ENCODE measurements at regions not wholly inside any gene's neighbourhood (a gene's known extent, or its start where the extent isn't known, plus 50 kb on each side); places are given as distances from the start of the nearest gene placed in this dataset.

DNA sequence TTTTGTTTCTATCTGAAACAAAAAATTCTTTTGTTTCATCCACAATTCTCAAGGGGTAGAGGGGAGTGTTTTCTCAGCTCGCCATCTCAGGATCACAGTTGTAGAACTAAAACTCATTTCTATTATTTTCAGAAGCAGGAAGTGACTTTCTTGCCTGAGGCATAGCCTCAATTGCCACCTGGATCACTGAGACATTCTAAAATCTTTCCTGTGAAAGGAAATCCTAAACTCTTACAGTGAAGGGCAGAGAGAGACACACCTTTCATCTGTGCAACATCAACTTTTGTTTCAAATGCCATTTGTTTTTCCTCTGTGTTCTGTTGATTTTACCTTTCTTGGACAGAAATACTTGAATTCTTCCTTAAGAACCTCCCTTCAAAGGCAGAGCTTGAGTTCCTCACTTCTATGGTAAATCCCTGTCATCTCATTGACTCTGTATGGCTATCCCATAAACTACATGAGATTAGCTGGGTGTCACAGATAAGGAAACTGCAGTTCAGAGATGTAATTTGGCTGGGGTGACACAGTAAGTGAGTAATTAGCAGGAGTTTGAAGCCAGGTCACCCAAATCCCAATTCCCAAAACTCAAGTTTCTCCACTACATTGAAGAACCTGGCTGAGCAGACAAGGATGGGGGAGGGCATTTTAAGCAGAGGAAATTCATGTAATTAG lies 224.4 kb upstream of the HTR2A start:
- Mint-ChIP-seq H3K27ac (no peak overlapping the region), H3K4me1 (no peaks in the 10 kb centered on the region), H3K4me3 (no peak overlapping the region), H3K27me3 (peaks cover 2 to 3% of the 10 kb centered on the region in 2 donors), H3K9me3 (peaks cover 0 to 3% (median 0%) of the 10 kb centered on the region in 8 donors), H3K36me3 (no peaks in the 10 kb centered on the region)
- Histone ChIP-seq H3K4me1 (ENCODE audit: insufficient read depth, low read length) (no peaks in the 10 kb centered on the region), H3K4me3 (ENCODE audit: low read length in 2 of 2) (no peak overlapping the region), H3K36me3 (ENCODE audit: insufficient read depth, low read length) (no peaks in the 10 kb centered on the region), H3K27ac (ENCODE audit: low read depth, low read length) (no peak overlapping the region), H3K9me3 (ENCODE audit: control insufficient read depth in 1 of 2, low read length in 2 of 2) (no peaks in the 10 kb centered on the region), H3K27me3 (ENCODE audit: insufficient read depth, low read length) (no peaks in the 10 kb centered on the region)
- POLR2A ChIA-PET (ENCODE audit: partially characterized antibody), result no interaction called here
- CTCF ChIA-PET (ENCODE audit: partially characterized antibody), result no interaction called here
- intact Hi-C loops (cut with micrococcal nuclease), result no loop called here
- DNase-seq, result no peak

DNA sequence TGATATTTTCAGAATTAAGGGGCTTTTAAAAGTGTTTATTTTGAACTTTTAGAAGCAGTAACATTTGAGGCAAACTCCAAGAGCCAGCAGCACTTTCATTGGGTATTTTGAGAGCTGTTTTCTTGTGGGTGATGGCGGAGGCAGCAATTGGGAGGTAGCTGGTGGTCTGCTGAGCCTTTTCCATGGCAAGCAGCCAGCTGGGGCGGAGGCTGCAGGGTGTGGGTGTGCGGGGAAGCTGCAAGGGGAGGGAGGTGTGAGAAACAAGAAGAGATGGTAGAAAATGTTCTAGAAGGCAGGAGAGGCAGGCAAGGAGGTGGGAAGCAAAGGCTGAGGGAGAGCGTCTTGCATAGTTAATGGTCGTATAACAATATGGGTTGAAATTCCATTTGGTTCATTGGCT lies 223.4 kb upstream of the HTR2A start:
- no peak overlapping the region for H3K4me3 ChIP-seq (ENCODE audit: low read length in 2 of 2)
- intact Hi-C loops (cut with micrococcal nuclease), result no loop called here
- DNase-seq, result no peak
- ChIA-PET POLR2A (ENCODE audit: partially characterized antibody) (no interaction called here), CTCF (ENCODE audit: partially characterized antibody) (no interaction called here)
- Mint-ChIP-seq H3K36me3 (no peaks in the 10 kb centered on the region), H3K9me3 (peaks cover 0 to 3% (median 0%) of the 10 kb centered on the region in 8 donors), H3K4me3 (no peak overlapping the region), H3K4me1 (no peaks in the 10 kb centered on the region), H3K27me3 (peaks cover 2 to 3% of the 10 kb centered on the region in 2 donors), H3K27ac (no peak overlapping the region)
- no peaks in the 10 kb centered on the region for H3K36me3 ChIP-seq (ENCODE audit: insufficient read depth, low read length)
- H3K27me3 ChIP-seq (ENCODE audit: insufficient read depth, low read length), result no peaks in the 10 kb centered on the region
- H3K9me3 ChIP-seq (ENCODE audit: control insufficient read depth in 1 of 2, low read length in 2 of 2), result no peaks in the 10 kb centered on the region
- no peaks in the 10 kb centered on the region for H3K4me1 ChIP-seq (ENCODE audit: insufficient read depth, low read length)
- no peak overlapping the region for H3K27ac ChIP-seq (ENCODE audit: low read depth, low read length)

DNA sequence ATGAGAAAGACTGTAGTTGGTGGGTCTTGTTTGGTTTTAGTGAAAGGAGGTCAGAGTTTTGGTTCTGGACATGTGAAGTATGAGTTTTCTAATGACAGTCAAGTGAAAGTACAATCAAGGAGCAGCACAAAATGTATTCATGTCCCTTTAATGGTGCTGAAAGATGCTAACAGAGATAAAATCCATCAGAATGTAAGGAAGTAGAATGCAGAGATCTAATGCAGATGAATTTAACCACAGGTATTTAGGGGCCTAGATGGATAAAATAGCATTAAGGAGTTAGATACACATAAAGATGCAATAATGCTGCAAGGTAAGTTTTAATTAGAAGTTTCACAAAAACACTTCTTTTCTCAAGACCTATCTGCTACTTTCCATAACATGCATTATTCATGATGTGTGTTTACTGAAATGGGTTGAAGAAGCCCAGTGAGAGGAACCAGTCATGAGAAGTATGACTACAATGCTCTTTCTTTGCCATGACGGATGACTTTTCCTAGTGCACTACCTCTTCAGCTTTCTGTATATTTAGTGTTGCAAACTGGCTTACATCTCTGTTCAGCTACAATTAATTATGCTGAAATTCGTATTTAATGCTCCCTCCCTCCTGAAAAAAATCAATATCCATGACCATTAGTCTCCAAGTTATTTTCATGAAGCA lies 222.9 kb upstream of the HTR2A start:
- H3K4me1 ChIP-seq (ENCODE audit: insufficient read depth, low read length), result no peaks in the 10 kb centered on the region
- no peak for DNase-seq
- peaks cover 2 to 3% of the 10 kb centered on the region in 2 donors for H3K27me3 Mint-ChIP-seq
- H3K36me3 ChIP-seq (ENCODE audit: insufficient read depth, low read length), result no peaks in the 10 kb centered on the region
- no peak overlapping the region for H3K27ac Mint-ChIP-seq
- H3K4me3 Mint-ChIP-seq, result no peak overlapping the region
- H3K4me3 ChIP-seq (ENCODE audit: low read length in 2 of 2), result no peak overlapping the region
- H3K4me1 Mint-ChIP-seq, result no peaks in the 10 kb centered on the region
- H3K27me3 ChIP-seq (ENCODE audit: insufficient read depth, low read length), result no peaks in the 10 kb centered on the region
- ChIA-PET CTCF (ENCODE audit: partially characterized antibody) (no interaction called here), POLR2A (ENCODE audit: partially characterized antibody) (no interaction called here)
- H3K27ac ChIP-seq (ENCODE audit: low read depth, low read length), result no peak overlapping the region
- no peaks in the 10 kb centered on the region for H3K9me3 ChIP-seq (ENCODE audit: control insufficient read depth in 1 of 2, low read length in 2 of 2)
- peaks cover 0 to 3% (median 0%) of the 10 kb centered on the region in 8 donors for H3K9me3 Mint-ChIP-seq
- H3K36me3 Mint-ChIP-seq, result no peaks in the 10 kb centered on the region
- intact Hi-C loops (cut with micrococcal nuclease), result no loop called here

DNA sequence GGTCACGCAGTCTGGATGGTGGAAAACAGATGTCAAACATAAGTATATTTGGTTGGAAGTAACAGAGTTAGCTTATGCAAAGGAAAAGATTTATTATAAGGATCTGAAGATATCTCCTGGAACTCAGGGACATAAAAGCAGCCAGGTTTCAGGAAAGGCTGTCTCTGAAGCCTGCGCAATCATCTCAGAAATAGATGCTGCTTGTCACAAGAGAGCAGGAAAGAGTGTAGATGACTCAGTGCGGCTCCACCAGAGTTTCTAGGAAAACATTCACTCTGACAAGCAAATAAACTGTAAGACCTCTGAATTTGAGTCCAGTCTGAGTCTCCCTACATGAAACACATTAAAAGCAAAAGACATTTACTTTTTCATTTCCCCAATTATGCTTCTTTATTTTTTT lies 220.4 kb upstream of the HTR2A start:
- Mint-ChIP-seq H3K27me3 (peaks cover 3 to 4% of the 10 kb centered on the region in 2 donors), H3K4me1 (no peaks in the 10 kb centered on the region), H3K9me3 (peaks cover 0 to 3% (median 0%) of the 10 kb centered on the region in 8 donors), H3K27ac (no peak overlapping the region), H3K4me3 (no peak overlapping the region), H3K36me3 (no peaks in the 10 kb centered on the region)
- ChIA-PET POLR2A (ENCODE audit: partially characterized antibody) (no interaction called here), CTCF (ENCODE audit: partially characterized antibody) (no interaction called here)
- DNase-seq, result no peak
- Histone ChIP-seq H3K27me3 (ENCODE audit: insufficient read depth, low read length) (no peaks in the 10 kb centered on the region), H3K36me3 (ENCODE audit: insufficient read depth, low read length) (no peaks in the 10 kb centered on the region), H3K9me3 (ENCODE audit: control insufficient read depth in 1 of 2, low read length in 2 of 2) (no peaks in the 10 kb centered on the region), H3K27ac (ENCODE audit: low read depth, low read length) (no peak overlapping the region), H3K4me3 (ENCODE audit: low read length in 2 of 2) (no peak overlapping the region), H3K4me1 (ENCODE audit: insufficient read depth, low read length) (no peaks in the 10 kb centered on the region)
- intact Hi-C loops (cut with micrococcal nuclease), result no loop called here

DNA sequence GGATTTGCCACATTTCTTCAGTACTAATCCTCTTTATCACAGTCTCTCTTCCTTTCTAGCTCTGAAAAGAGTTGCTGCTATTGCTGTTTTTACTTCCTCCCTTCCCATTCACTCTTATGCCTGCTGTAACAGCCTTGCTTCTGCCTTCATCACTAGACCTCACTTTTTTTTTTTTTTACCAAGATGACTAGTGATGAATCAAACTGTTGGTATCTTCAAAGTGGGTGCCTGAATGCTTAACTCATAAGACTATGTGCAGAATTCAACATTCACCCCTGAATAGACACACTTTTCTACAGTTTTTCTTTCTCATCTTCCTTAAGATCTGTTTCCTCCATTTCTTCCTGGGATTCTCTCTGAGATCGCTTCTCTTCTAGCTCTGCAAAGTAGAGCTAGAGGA lies 217.2 kb upstream of the HTR2A start:
- H3K27me3 ChIP-seq (ENCODE audit: insufficient read depth, low read length), result no peaks in the 10 kb centered on the region
- Mint-ChIP-seq H3K27me3 (peaks cover 0 to 1% of the 10 kb centered on the region in 2 donors), H3K4me1 (no peaks in the 10 kb centered on the region), H3K27ac (no peak overlapping the region), H3K9me3 (peaks cover 0 to 3% (median 0%) of the 10 kb centered on the region in 8 donors), H3K4me3 (no peak overlapping the region), H3K36me3 (no peaks in the 10 kb centered on the region)
- no peaks in the 10 kb centered on the region for H3K9me3 ChIP-seq (ENCODE audit: control insufficient read depth in 1 of 2, low read length in 2 of 2)
- ChIA-PET POLR2A (ENCODE audit: partially characterized antibody) (no interaction called here), CTCF (ENCODE audit: partially characterized antibody) (no interaction called here)
- no peaks in the 10 kb centered on the region for H3K36me3 ChIP-seq (ENCODE audit: insufficient read depth, low read length)
- no peak for DNase-seq
- intact Hi-C loops (cut with micrococcal nuclease), result no loop called here
- H3K27ac ChIP-seq (ENCODE audit: low read depth, low read length), result no peak overlapping the region
- no peaks in the 10 kb centered on the region for H3K4me1 ChIP-seq (ENCODE audit: insufficient read depth, low read length)
- no peak overlapping the region for H3K4me3 ChIP-seq (ENCODE audit: low read length in 2 of 2)

DNA sequence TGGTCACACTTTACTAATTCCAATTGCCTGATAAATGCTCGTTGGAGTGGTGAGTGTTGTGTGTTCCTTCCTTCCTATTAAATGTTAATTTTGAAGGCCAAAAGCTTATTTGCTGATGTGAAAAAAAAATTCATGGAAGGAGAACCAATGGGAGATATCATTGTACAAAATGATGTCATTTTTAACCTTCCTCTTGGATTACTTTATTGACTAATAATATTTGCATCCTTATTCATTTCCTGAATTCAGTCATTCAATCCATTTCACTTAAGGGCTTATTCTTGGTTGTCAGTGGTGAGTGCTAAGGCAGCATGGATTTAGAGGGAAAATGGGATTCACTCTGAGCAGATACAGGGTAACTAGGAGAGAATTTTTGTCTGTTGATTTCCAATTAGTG lies 216.0 kb upstream of the HTR2A start:
- Mint-ChIP-seq H3K27ac (no peak overlapping the region), H3K9me3 (peaks cover 0 to 3% (median 0%) of the 10 kb centered on the region in 8 donors), H3K36me3 (no peaks in the 10 kb centered on the region), H3K27me3 (peaks cover 0 to 1% of the 10 kb centered on the region in 2 donors), H3K4me3 (no peak overlapping the region), H3K4me1 (no peaks in the 10 kb centered on the region)
- POLR2A ChIA-PET (ENCODE audit: partially characterized antibody), result no interaction called here
- no peaks in the 10 kb centered on the region for H3K9me3 ChIP-seq (ENCODE audit: control insufficient read depth in 1 of 2, low read length in 2 of 2)
- H3K36me3 ChIP-seq (ENCODE audit: insufficient read depth, low read length), result no peaks in the 10 kb centered on the region
- intact Hi-C loops (cut with micrococcal nuclease), result no loop called here
- no peak for DNase-seq
- H3K27ac ChIP-seq (ENCODE audit: low read depth, low read length), result no peak overlapping the region
- CTCF ChIA-PET (ENCODE audit: partially characterized antibody), result no interaction called here
- H3K4me1 ChIP-seq (ENCODE audit: insufficient read depth, low read length), result no peaks in the 10 kb centered on the region
- no peak overlapping the region for H3K4me3 ChIP-seq (ENCODE audit: low read length in 2 of 2)
- H3K27me3 ChIP-seq (ENCODE audit: insufficient read depth, low read length), result no peaks in the 10 kb centered on the region

DNA sequence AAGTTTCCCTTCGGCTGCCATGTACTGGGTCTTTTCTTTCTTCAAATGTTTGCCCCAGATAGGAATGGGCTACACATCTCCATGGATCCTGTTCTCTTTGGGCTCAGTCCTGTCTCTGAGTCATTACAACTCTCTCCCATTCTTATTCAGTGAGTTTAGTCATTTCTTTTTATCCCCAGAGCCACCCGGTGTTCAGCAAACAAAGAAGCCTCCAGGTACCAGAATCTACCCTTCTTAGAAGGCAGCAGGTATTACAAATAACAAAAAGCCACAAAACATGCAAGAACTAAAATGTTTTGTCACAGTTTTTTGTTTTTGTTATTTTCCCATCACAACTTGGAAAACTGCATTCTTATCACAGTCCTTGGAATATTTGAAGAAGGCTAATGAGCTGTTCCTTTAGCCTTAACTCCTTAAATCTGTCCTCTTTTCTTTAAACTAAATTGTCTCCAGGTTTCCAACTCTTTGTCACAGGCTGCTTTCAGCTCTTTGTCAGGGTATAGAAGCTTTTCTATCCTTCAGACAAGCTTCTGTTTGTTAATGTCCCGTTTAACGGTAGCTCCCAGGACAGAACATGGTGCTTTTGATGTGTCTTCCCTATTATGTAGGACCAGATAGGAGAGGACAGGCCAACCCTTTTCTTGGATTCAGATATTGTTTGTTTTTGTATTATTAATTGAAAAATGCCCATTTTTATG lies 215.5 kb upstream of the HTR2A start:
- no peaks in the 10 kb centered on the region for H3K27me3 ChIP-seq (ENCODE audit: insufficient read depth, low read length)
- H3K36me3 ChIP-seq (ENCODE audit: insufficient read depth, low read length), result no peaks in the 10 kb centered on the region
- POLR2A ChIA-PET (ENCODE audit: partially characterized antibody), result no interaction called here
- Mint-ChIP-seq H3K27ac (no peak overlapping the region), H3K9me3 (peaks cover 0 to 3% (median 0%) of the 10 kb centered on the region in 8 donors), H3K4me1 (no peaks in the 10 kb centered on the region), H3K4me3 (no peak overlapping the region), H3K27me3 (peaks cover 0 to 1% of the 10 kb centered on the region in 2 donors), H3K36me3 (no peaks in the 10 kb centered on the region)
- intact Hi-C loops (cut with micrococcal nuclease), result no loop called here
- no peak overlapping the region for H3K27ac ChIP-seq (ENCODE audit: low read depth, low read length)
- CTCF ChIA-PET (ENCODE audit: partially characterized antibody), result no interaction called here
- no peaks in the 10 kb centered on the region for H3K4me1 ChIP-seq (ENCODE audit: insufficient read depth, low read length)
- H3K4me3 ChIP-seq (ENCODE audit: low read length in 2 of 2), result no peak overlapping the region
- DNase-seq, result no peak
- no peaks in the 10 kb centered on the region for H3K9me3 ChIP-seq (ENCODE audit: control insufficient read depth in 1 of 2, low read length in 2 of 2)

Measured in CD4-positive, alpha-beta memory T cell (primary cell).